H1 (cell line): ENCODE measurements at regions not wholly inside any gene's neighbourhood (a gene's known extent, or its start where the extent isn't known, plus 50 kb on each side); places are given as distances from the start of the nearest gene placed in this dataset.

Source experiments
- CTCF ChIA-PET: fragments of 300-600 bp; sonication (Branson Sonifier 250); formaldehyde crosslinking; loops from one replicate; lab custom pipeline; 2021; ENCODE audit not compliant: partially characterized antibody; lab: Charles Lee
- POLR2A ChIA-PET: fragments of 300-600 bp; sonication (Branson Sonifier 250); formaldehyde crosslinking; loops from one replicate; lab custom pipeline; 2021; ENCODE audit warnings: inconsistent platforms; ENCODE audit not compliant: partially characterized antibody; lab: Charles Lee
- DNase-seq, 2 experiments: peaks; one replicate each; pipeline versions ENCODE4 v3.0.0 to v3.0.0-alpha.2; 2010 to 2022; ENCODE audit warnings: low spot score in 2 of 2, low read depth in 1 of 2, mixed read lengths in 1 of 2
- FAIRE-seq: peaks from 2 replicates; lab custom pipeline; 2011; peaks lifted over from hg19 to GRCh38; lab: Jason Lieb, UNC
- H2AFZ ChIP-seq: 2 replicates; pipeline ENCODE4 v1.8.1; 2012; ENCODE audit warnings: low read length, inconsistent platforms
- H2AK5ac ChIP-seq: 2 replicates; pipeline ENCODE4 v1.6.1; 2013; ENCODE audit warnings: low read depth, low read length
- H2BK120ac ChIP-seq: replicated peaks from 2 replicates; pipeline ENCODE3; 2013; ENCODE audit warnings: low read depth, low read length, inconsistent platforms
- H2BK12ac ChIP-seq: 2 replicates; pipeline ENCODE4 v1.6.1; 2013; ENCODE audit warnings: low read depth, low read length
- H2BK15ac ChIP-seq: 2 replicates; pipeline ENCODE4 v1.6.1; 2013; ENCODE audit warnings: low read length
- H2BK20ac ChIP-seq: 2 replicates; pipeline ENCODE4 v1.6.1; 2013; ENCODE audit warnings: low read length
- H2BK5ac ChIP-seq: 2 replicates; pipeline ENCODE4 v1.6.1; 2013; ENCODE audit warnings: low read depth, low read length
- H3K14ac ChIP-seq: 2 replicates; pipeline ENCODE4 v1.6.1; 2013; ENCODE audit warnings: inconsistent platforms; ENCODE audit not compliant: insufficient read length
- H3K18ac ChIP-seq: 2 replicates; pipeline ENCODE4 v1.6.1; 2013; ENCODE audit warnings: low read length; ENCODE audit errors: extremely low read depth
- H3K23ac ChIP-seq: 2 replicates; pipeline ENCODE4 v1.6.1; 2013; ENCODE audit warnings: inconsistent platforms; ENCODE audit not compliant: insufficient read length
- H3K23me2 ChIP-seq: 2 replicates; pipeline ENCODE4 v1.6.1; 2013; ENCODE audit warnings: low read depth, low read length
- H3K27ac ChIP-seq: 2 replicates; pipeline ENCODE4 v1.6.1; 2011; ENCODE audit warnings: low read depth, low read length, inconsistent platforms
- H3K27me3 ChIP-seq, 4 experiments: replicated peaks in 1 of 4; 1 replicate in 1 of 4; 2 replicates in 3 of 4; pipeline versions ENCODE4 v1.6.1 to v1.8.1; 2011 to 2013; ENCODE audit warnings: low read length in 3 of 4, mild to moderate bottlenecking in 3 of 4, inconsistent platforms in 2 of 4, mixed read lengths in 2 of 4, moderate library complexity in 1 of 4; ENCODE audit not compliant: control insufficient read depth in 3 of 4, insufficient read depth in 3 of 4; ENCODE audit errors: extremely low read depth in 1 of 4
- H3K36me3 ChIP-seq, 4 experiments: 2 replicates each; pipeline versions ENCODE4 v1.6.1 to v1.8.1; 2011 to 2013; ENCODE audit warnings: mild to moderate bottlenecking in 4 of 4, low read length in 3 of 4, moderate library complexity in 2 of 4, control low read depth in 1 of 4, inconsistent platforms in 1 of 4; ENCODE audit not compliant: insufficient read depth in 4 of 4, control insufficient read depth in 2 of 4
- H3K4ac ChIP-seq: replicated peaks from 2 replicates; pipeline ENCODE3; 2013; ENCODE audit warnings: low read length, low read depth, mixed read lengths, inconsistent platforms; ENCODE audit not compliant: insufficient read length
- H3K4me1 ChIP-seq, 4 experiments: replicated peaks in 1 of 4; 1 replicate in 1 of 4; 2 replicates in 3 of 4; pipeline versions ENCODE4 v1.6.1 to v1.8.1; 2011 to 2013; ENCODE audit warnings: low read length in 3 of 4, inconsistent platforms in 2 of 4, mixed read lengths in 1 of 4; ENCODE audit not compliant: insufficient read depth in 4 of 4, control insufficient read depth in 3 of 4
- H3K4me2 ChIP-seq, 2 experiments: 2 replicates each; pipeline versions ENCODE4 v1.6.1 to v1.8.1; 2011 to 2013; ENCODE audit warnings: low read depth in 2 of 2, low read length in 2 of 2, control low read depth in 1 of 2, inconsistent platforms in 1 of 2, mild to moderate bottlenecking in 1 of 2; ENCODE audit not compliant: insufficient read depth in 1 of 2
- H3K4me3 ChIP-seq, 4 experiments: fragments of 200-600, 300-600 bp in 1 of 4; sonication (generic), shearing (Covaris generic), sonication (Bioruptor Twin) in 1 of 4; 2 replicates each; pipeline versions ENCODE4 v1.5.1 to v1.8.1; 2011 to 2016; ENCODE audit warnings: low read length in 4 of 4, low read depth in 3 of 4, control low read depth in 2 of 4, inconsistent platforms in 2 of 4, mild to moderate bottlenecking in 2 of 4, mixed read lengths in 1 of 4, moderate library complexity in 1 of 4; ENCODE audit not compliant: insufficient read depth in 2 of 4; ENCODE audit errors: extremely low read depth in 1 of 4
- H3K56ac ChIP-seq: replicated peaks from 2 replicates; pipeline ENCODE3; 2013; ENCODE audit warnings: low read depth, mild to moderate bottlenecking, mixed read lengths, low read length, inconsistent platforms; ENCODE audit not compliant: insufficient read length
- H3K79me1 ChIP-seq: 2 replicates; pipeline ENCODE4 v1.6.1; 2013; ENCODE audit warnings: low read depth, low read length, control low read depth
- H3K79me2 ChIP-seq, 2 experiments: 2 replicates each; pipeline versions ENCODE4 v1.6.1 to v1.8.1; 2012 to 2013; ENCODE audit warnings: low read length in 2 of 2, mild to moderate bottlenecking in 2 of 2, inconsistent platforms in 1 of 2; ENCODE audit not compliant: insufficient read depth in 2 of 2, control insufficient read depth in 1 of 2
- H3K9ac ChIP-seq, 4 experiments: replicated peaks in 1 of 4; 1 replicate in 1 of 4; 2 replicates in 3 of 4; pipeline versions ENCODE4 v1.6.1 to v1.8.1; 2011 to 2013; ENCODE audit warnings: low read depth in 3 of 4, low read length in 3 of 4, control low read depth in 2 of 4, mild to moderate bottlenecking in 2 of 4, moderate library complexity in 2 of 4, inconsistent platforms in 1 of 4; ENCODE audit errors: extremely low read depth in 1 of 4
- H3K9me3 ChIP-seq, 2 experiments: 2 replicates each; pipeline versions ENCODE4 v1.6.1 to v1.8.1; 2012 to 2013; ENCODE audit warnings: mild to moderate bottlenecking in 2 of 2, moderate library complexity in 2 of 2, control low read depth in 1 of 2, inconsistent platforms in 1 of 2, low read depth in 1 of 2, low read length in 1 of 2, mixed read lengths in 1 of 2; ENCODE audit not compliant: insufficient read depth in 2 of 2
- H4K20me1 ChIP-seq, 2 experiments: replicated peaks in 1 of 2; 2 replicates each; pipeline versions ENCODE3 to v1.8.1; 2011 to 2013; ENCODE audit warnings: inconsistent platforms in 2 of 2, low read length in 2 of 2, mild to moderate bottlenecking in 1 of 2; ENCODE audit not compliant: insufficient read depth in 2 of 2, control insufficient read depth in 1 of 2
- H4K5ac ChIP-seq: 2 replicates; pipeline ENCODE4 v1.6.1; 2013; ENCODE audit warnings: low read length, low read depth, mixed read lengths, inconsistent platforms; ENCODE audit not compliant: insufficient read length
- H4K8ac ChIP-seq: 2 replicates; pipeline ENCODE4 v1.8.0; 2013; ENCODE audit warnings: mild to moderate bottlenecking, moderate library complexity, low read length, inconsistent platforms; ENCODE audit not compliant: insufficient read depth; ENCODE audit errors: extremely low read depth
- H4K91ac ChIP-seq: replicated peaks from 2 replicates; pipeline ENCODE3; 2013; ENCODE audit warnings: low read length, mixed read lengths, inconsistent platforms; ENCODE audit not compliant: insufficient read length
- CREB1 ChIP-seq: IDR thresholded peaks from 2 replicates; pipeline ENCODE4 v1.6.1; 2012; ENCODE audit warnings: inconsistent platforms
- RFX5 ChIP-seq: IDR thresholded peaks from 2 replicates; pipeline ENCODE4 v1.6.1; 2011; ENCODE audit warnings: low read depth, low read length, improper control_type of control experiment, borderline replicate concordance
- SIRT6 ChIP-seq: IDR thresholded peaks from one replicate; pipeline ENCODE4 v1.7.1; 2012; ENCODE audit warnings: low read length, inconsistent platforms
- ZNF274 ChIP-seq: IDR thresholded peaks from 2 replicates; pipeline ENCODE4 v1.7.0; 2012; ENCODE audit warnings: low read length, borderline replicate concordance; ENCODE audit errors: extremely low read depth
- WGBS, 2 experiments: shearing (Covaris generic) in 1 of 2; methylation state at CpG; one replicate each; pipeline versions ENCODE4 v1.1.6 to v1.1.7; 2013 to 2015; ENCODE audit warnings: low lambda C conversion rate in 2 of 2, mixed read lengths in 2 of 2, inconsistent platforms in 1 of 2, low coverage in 1 of 2, missing lambda C conversion rate in 1 of 2; ENCODE audit not compliant: insufficient replicate concordance in 2 of 2, insufficient coverage in 1 of 2, insufficient read length in 1 of 2; ENCODE audit errors: extremely low coverage in 1 of 2, missing lambda C conversion rate in 1 of 2; 5-methylcytosine and 5-hydroxymethylcytosine counted together
- TF ChIP-seq, protein P1 (sequence below), 3 experiments: IDR thresholded peaks; 1 replicate in 2 of 3; 2 replicates in 1 of 3; pipeline versions ENCODE4 v1.5.1 to v1.6.1; 2011; ENCODE audit warnings: low read length in 3 of 3, mild to moderate bottlenecking in 3 of 3, inconsistent platforms in 2 of 3, low read depth in 1 of 3, moderate library complexity in 1 of 3; ENCODE audit not compliant: insufficient read depth in 1 of 3; ENCODE audit errors: control extremely low read depth in 1 of 3

GRCh38 chr14:100638211-100638855, 51.1 kb upstream of the BEGAIN start:
- H3K79me2 ChIP-seq, result no peaks in the 10 kb centered on the region
- no peaks in the 10 kb centered on the region for H3K9me3 ChIP-seq
- ChIA-PET POLR2A (no interaction called here), CTCF (interaction anchor here (0.6 to 5.8 kb wide), 10 partner anchors 7 to 1001 kb away, joined by 3 to 28 read pairs (median 6); no protein-coding TSS in a partner anchor)
- no peak overlapping the region for H2BK5ac ChIP-seq
- H2BK120ac ChIP-seq, result no peak overlapping the region
- no peak overlapping the region for H3K14ac ChIP-seq
- H2AFZ ChIP-seq, result no peak overlapping the region
- H2BK20ac ChIP-seq, result no peak overlapping the region
- H2BK15ac ChIP-seq, result 0 out of 2 replicates have a peak overlapping the region, but pooled peaks have one; percentile 67
- no peak overlapping the region for H3K4ac ChIP-seq
- H3K4me3 ChIP-seq, result no peak overlapping the region
- no peak overlapping the region for H3K18ac ChIP-seq
- no peak overlapping the region for H4K5ac ChIP-seq
- no peaks in the 10 kb centered on the region for H3K79me1 ChIP-seq
- no peak for FAIRE-seq
- H3K56ac ChIP-seq, result no peak overlapping the region
- no peak overlapping the region for H2AK5ac ChIP-seq
- H3K23ac ChIP-seq, result no peak overlapping the region
- no peaks in the 10 kb centered on the region for H3K36me3 ChIP-seq
- H3K9ac ChIP-seq, result no peak overlapping the region
- H3K4me1 ChIP-seq, result peaks cover 0 to 10% (median under 1%) of the 10 kb centered on the region in 4 experiments; a peak in 2 of 7 replicates
- no peaks in the 10 kb centered on the region for H3K23me2 ChIP-seq
- H4K91ac ChIP-seq, result no peak overlapping the region
- WGBS, 2 experiments, result 93% methylated on average over 14 of the region's 14 CpGs; no CpG with 5 or more reads in 1 of the 2 experiments
- H4K8ac ChIP-seq, result no peak overlapping the region
- no peaks in the 10 kb centered on the region for H4K20me1 ChIP-seq
- no peak overlapping the region for H2BK12ac ChIP-seq
- no peak overlapping the region for H3K27ac ChIP-seq
- H3K27me3 ChIP-seq, result no peaks in the 10 kb centered on the region; a peak in 1 of 7 replicates
- DNase-seq, result no peak
- H3K4me2 ChIP-seq, result no peak overlapping the region
- TF ChIP-seq, protein P1, sequence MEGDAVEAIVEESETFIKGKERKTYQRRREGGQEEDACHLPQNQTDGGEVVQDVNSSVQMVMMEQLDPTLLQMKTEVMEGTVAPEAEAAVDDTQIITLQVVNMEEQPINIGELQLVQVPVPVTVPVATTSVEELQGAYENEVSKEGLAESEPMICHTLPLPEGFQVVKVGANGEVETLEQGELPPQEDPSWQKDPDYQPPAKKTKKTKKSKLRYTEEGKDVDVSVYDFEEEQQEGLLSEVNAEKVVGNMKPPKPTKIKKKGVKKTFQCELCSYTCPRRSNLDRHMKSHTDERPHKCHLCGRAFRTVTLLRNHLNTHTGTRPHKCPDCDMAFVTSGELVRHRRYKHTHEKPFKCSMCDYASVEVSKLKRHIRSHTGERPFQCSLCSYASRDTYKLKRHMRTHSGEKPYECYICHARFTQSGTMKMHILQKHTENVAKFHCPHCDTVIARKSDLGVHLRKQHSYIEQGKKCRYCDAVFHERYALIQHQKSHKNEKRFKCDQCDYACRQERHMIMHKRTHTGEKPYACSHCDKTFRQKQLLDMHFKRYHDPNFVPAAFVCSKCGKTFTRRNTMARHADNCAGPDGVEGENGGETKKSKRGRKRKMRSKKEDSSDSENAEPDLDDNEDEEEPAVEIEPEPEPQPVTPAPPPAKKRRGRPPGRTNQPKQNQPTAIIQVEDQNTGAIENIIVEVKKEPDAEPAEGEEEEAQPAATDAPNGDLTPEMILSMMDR (IDR thresholded peaks at IDR 0.05; ENCODE audit: control extremely low read depth in 1 of 3, insufficient read depth in 1 of 3, low read depth in 1 of 3, low read length in 3 of 3), result no peak
- TF ChIP-seq RFX5, result no peak
- no peak for TF ChIP-seq ZNF274
- no peak for TF ChIP-seq SIRT6
- no peak for TF ChIP-seq CREB1
